HepG2 (cell line): ENCODE measurements at regions not wholly inside any gene's neighbourhood (a gene's known extent, or its start where the extent isn't known, plus 50 kb on each side); places are given as distances from the start of the nearest gene placed in this dataset.

Experiments used
- ATAC-seq: fragments of 200-7000 bp; cut with Tn5 transposase; 3 replicates; pipeline ENCODE4 v1.9.1; 2020; ENCODE audit warnings: mild to moderate bottlenecking, moderate library complexity
- BruUV-seq: library from RNA; stranded (reverse); fragments of 400-500 nt; replicated peaks from 2 replicates; lab custom pipeline; 2021; lab: Mats Ljungman, UMichigan
- CTCF ChIA-PET: fragments of 300-600 bp; formaldehyde crosslinking; extraction: SDS; loops from one replicate; lab custom pipeline; 2021; ENCODE audit warnings: low total read pairs, inconsistent platforms, low intra/inter-chr PET ratio; lab: Yijun Ruan, JAX
- POLR2A ChIA-PET: fragments of 350-600 bp; sonication (Branson Sonifier 250); formaldehyde crosslinking; loops from one replicate; lab custom pipeline; 2020; ENCODE audit warnings: antibody characterized with exemption, inconsistent platforms; lab: Yijun Ruan, JAX
- DNase-seq: peaks from one replicate; pipeline ENCODE4 v3.0.0-alpha.2; 2015; ENCODE audit warnings: low spot score
- FAIRE-seq: peaks from 3 replicates; lab custom pipeline; 2011; peaks lifted over from hg19 to GRCh38; lab: Jason Lieb, UNC
- H2AFZ ChIP-seq: one replicate; pipeline ENCODE4 v1.6.1; 2011; ENCODE audit warnings: low read length, inconsistent platforms
- H3K27ac ChIP-seq: fragments of 300-600 bp; 3 replicates; pipeline ENCODE4 v1.8.0; 2011; ENCODE audit warnings: mixed run types, mild to moderate bottlenecking, mixed read lengths, low read length, inconsistent platforms; ENCODE audit not compliant: insufficient read depth; ENCODE audit errors: extremely low read length
- H3K27me3 ChIP-seq, 2 experiments: fragments of 200-600 bp in 1 of 2; 2 replicates in 1 of 2; 3 replicates in 1 of 2; pipeline versions ENCODE4 v1.6.0 to v1.8.0; 2011; ENCODE audit warnings: low read length in 2 of 2, mild to moderate bottlenecking in 2 of 2, moderate library complexity in 2 of 2, inconsistent platforms in 1 of 2; ENCODE audit not compliant: insufficient read depth in 2 of 2, control insufficient read depth in 1 of 2
- H3K36me3 ChIP-seq, 2 experiments: fragments of 200-600 bp in 1 of 2; replicated peaks in 1 of 2; 2 replicates in 1 of 2; 3 replicates in 1 of 2; pipeline versions ENCODE4 v1.5.1 to v1.8.0; 2011; ENCODE audit warnings: low read length in 2 of 2, inconsistent platforms in 1 of 2; ENCODE audit not compliant: insufficient read depth in 2 of 2, control insufficient read depth in 1 of 2
- H3K4me1 ChIP-seq: 2 replicates; pipeline ENCODE4 v1.5.1; 2012; ENCODE audit warnings: low read length, inconsistent platforms; ENCODE audit not compliant: insufficient read depth
- H3K4me2 ChIP-seq: 2 replicates; pipeline ENCODE4 v1.6.0; 2011; ENCODE audit warnings: low read depth, low read length, inconsistent platforms
- H3K4me3 ChIP-seq, 3 experiments: fragments of 200-600 bp in 1 of 3; sonication (generic), shearing (Covaris generic) in 1 of 3; replicated peaks in 1 of 3; 2 replicates each; pipeline ENCODE4 v1.5.1; 2011 to 2016; ENCODE audit warnings: low read length in 3 of 3, inconsistent platforms in 2 of 3, low read depth in 2 of 3, mild to moderate bottlenecking in 2 of 3, control low read depth in 1 of 3, mixed read lengths in 1 of 3; ENCODE audit not compliant: insufficient read depth in 1 of 3
- H3K79me2 ChIP-seq: one replicate; pipeline ENCODE4 v1.6.1; 2011; ENCODE audit warnings: low read length, inconsistent platforms; ENCODE audit not compliant: insufficient read depth
- H3K9ac ChIP-seq: 2 replicates; pipeline ENCODE4 v1.6.0; 2011; ENCODE audit warnings: mild to moderate bottlenecking, low read depth, low read length, inconsistent platforms; ENCODE audit not compliant: insufficient read depth
- H3K9me3 ChIP-seq: 2 replicates; pipeline ENCODE4 v1.5.1; 2012; ENCODE audit warnings: mild to moderate bottlenecking, low read length
- H4K20me1 ChIP-seq: 2 replicates; pipeline ENCODE4 v1.6.0; 2011; ENCODE audit warnings: inconsistent platforms, mild to moderate bottlenecking, low read length, moderate library complexity; ENCODE audit not compliant: insufficient read depth
- ASH2L ChIP-seq: fragments of 300-600, 200-600 bp; sonication (generic); IDR thresholded peaks from 2 replicates; pipeline ENCODE4 v1.7.0; 2017; ENCODE audit warnings: low read depth, mild to moderate bottlenecking, moderate library complexity, mixed read lengths, low read length; ENCODE audit not compliant: insufficient read length
- KIAA2018 ChIP-seq: sonication (generic); formaldehyde crosslinking; IDR thresholded peaks from 2 replicates; pipeline ENCODE4 v1.5.0; 2020; ENCODE audit warnings: mild to moderate bottlenecking, missing genetic modification reagents, borderline replicate concordance
- NFATC3 ChIP-seq: sonication (generic); formaldehyde crosslinking; IDR thresholded peaks from 2 replicates; pipeline ENCODE4 v1.5.1; 2020; ENCODE audit warnings: mild to moderate bottlenecking, missing genetic modification reagents
- SMAD1 ChIP-seq: sonication (generic); formaldehyde crosslinking; IDR thresholded peaks from 2 replicates; pipeline ENCODE4 v1.4.0; 2020; ENCODE audit warnings: missing genetic modification reagents, low read depth, mild to moderate bottlenecking, borderline replicate concordance
- ZBTB37 ChIP-seq: sonication (generic); formaldehyde crosslinking; IDR thresholded peaks from 2 replicates; pipeline ENCODE4 v1.4.0; 2020; ENCODE audit warnings: mild to moderate bottlenecking, missing genetic modification reagents
- ZNF143 ChIP-seq: sonication (generic); formaldehyde crosslinking; IDR thresholded peaks from 2 replicates; pipeline ENCODE4 v1.4.0; 2020; ENCODE audit warnings: missing genetic modification reagents
- ZNF333 ChIP-seq: sonication (generic); formaldehyde crosslinking; IDR thresholded peaks from 2 replicates; pipeline ENCODE4 v1.4.0; 2020; ENCODE audit warnings: mild to moderate bottlenecking, missing genetic modification reagents, borderline replicate concordance
- ZNF414 ChIP-seq: sonication (generic); formaldehyde crosslinking; IDR thresholded peaks from 2 replicates; pipeline ENCODE4 v1.5.0; 2020; ENCODE audit warnings: missing genetic modification reagents
- ZNF674 ChIP-seq: sonication (generic); formaldehyde crosslinking; IDR thresholded peaks from 2 replicates; pipeline ENCODE4 v1.5.0; 2020; ENCODE audit warnings: low read depth, mild to moderate bottlenecking, missing genetic modification reagents
- ZNF761 ChIP-seq: sonication (generic); formaldehyde crosslinking; conservative IDR thresholded peaks from 2 replicates; pipeline ENCODE4 v1.4.0; 2020; ENCODE audit warnings: mild to moderate bottlenecking, missing genetic modification reagents
- ZNF777 ChIP-seq: sonication (generic); formaldehyde crosslinking; IDR thresholded peaks from 2 replicates; pipeline ENCODE4 v1.4.0; 2020; ENCODE audit warnings: missing genetic modification reagents
- ZSCAN30 ChIP-seq: sonication (generic); formaldehyde crosslinking; IDR thresholded peaks from 2 replicates; pipeline ENCODE4 v1.5.0; 2020; ENCODE audit warnings: mild to moderate bottlenecking, missing genetic modification reagents
- WGBS: methylation state at CpG from one replicate; pipeline ENCODE4 v1.1.6; 2017; ENCODE audit warnings: low lambda C conversion rate; 5-methylcytosine and 5-hydroxymethylcytosine counted together
- in situ Hi-C: cut with HindIII; loops from 2 replicates; pipeline ENCODE4 v1.10.0; 2017; ENCODE audit warnings: low pct_unique_long_range_greater_than_20kb; ENCODE audit not compliant: extremely low pct_ligation_motif_present
- intact Hi-C: fragments of 100-400 bp; cut with micrococcal nuclease; formaldehyde crosslinking; loops from one replicate; pipeline ENCODE4 v1.10.0; 2022; ENCODE audit not compliant: unreplicated experiment

GRCh38 chr5:133741818-133742355 lies 129.5 kb upstream of the FSTL4 start:
- Histone ChIP-seq H3K36me3 (no peaks in the 10 kb centered on the region), H3K4me2 (no peak overlapping the region), H3K9ac (no peak overlapping the region), H3K4me3 (no peak overlapping the region), H3K4me1 (0 out of 2 replicates have a peak, but pooled peaks cover 6% of the 10 kb centered on the region), H3K27ac (no peak overlapping the region), H3K79me2 (no peaks in the 10 kb centered on the region), H3K9me3 (no peaks in the 10 kb centered on the region), H2AFZ (no peak overlapping the region), H4K20me1 (no peaks in the 10 kb centered on the region), H3K27me3 (no peaks in the 10 kb centered on the region)
- FAIRE-seq (no peak), ATAC-seq (no peak), DNase-seq (no peak)
- ChIA-PET POLR2A (no interaction called here), CTCF (no interaction called here)
- in situ Hi-C loops: no loop called here
- intact Hi-C loops: no loop called here
- no TSS peak for BruUV-seq
- WGBS: 33% methylated on average over 3 of the region's 4 CpGs
- TF ChIP-seq ZSCAN30 (CRISPR knock-in tag) (no peak), ZNF674 (CRISPR knock-in tag) (no peak), KIAA2018 (CRISPR knock-in tag) (no peak), NFATC3 (CRISPR knock-in tag) (no peak), ZNF333 (CRISPR knock-in tag) (no peak), ZNF761 (CRISPR knock-in tag) (no peak), SMAD1 (CRISPR knock-in tag) (no peak), ZBTB37 (no peak), ASH2L (no peak), ZNF777 (CRISPR knock-in tag) (no peak), ZNF414 (CRISPR knock-in tag) (no peak), ZNF143 (no peak)
